ENCODE measurements at regions not wholly inside any gene's neighbourhood (a gene's known extent, or its start where the extent isn't known, plus 50 kb on each side); places are given as distances from the start of the nearest gene placed in this dataset.

DNA sequence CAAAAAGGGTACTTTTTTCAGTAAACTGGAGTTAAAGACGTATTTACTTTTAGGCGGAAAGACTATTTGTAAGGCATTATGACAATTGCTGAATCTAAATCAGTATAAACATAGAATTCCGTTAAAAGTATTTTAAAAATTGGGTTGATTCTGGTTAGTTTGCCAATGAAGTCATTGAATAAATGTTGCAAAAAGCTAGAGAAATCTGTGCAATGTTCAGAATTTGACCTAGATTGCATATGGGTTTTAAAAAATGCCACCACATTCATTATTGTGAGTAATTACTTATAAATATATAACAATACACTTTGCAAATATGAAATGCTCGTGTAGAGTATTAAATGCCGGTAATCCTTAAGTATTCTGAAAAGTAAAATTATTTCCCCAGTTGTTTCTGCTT, 116.5 kb upstream of the EEF1E1 start:
- DNase-seq (ENCODE audit: low read depth), result no peak

DNA sequence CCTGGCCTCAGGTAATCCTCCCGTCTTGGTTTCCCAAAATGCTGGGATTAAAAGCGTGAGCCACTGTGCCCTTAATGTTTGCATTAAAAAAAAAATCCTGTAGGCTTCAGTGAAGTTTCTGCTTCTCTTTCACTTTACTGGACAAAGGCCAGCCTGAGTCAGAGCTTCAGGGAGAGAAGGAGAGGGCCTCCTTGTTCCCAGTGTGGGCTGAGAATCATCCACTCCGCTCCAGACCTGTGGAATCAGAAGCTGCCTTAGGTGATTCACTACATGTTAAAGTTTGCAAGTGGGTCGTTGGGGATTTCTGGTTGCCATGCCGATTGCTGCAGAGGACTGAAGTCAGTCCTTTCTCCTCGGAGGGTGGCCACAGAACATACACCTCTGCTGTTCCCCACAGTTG, 113.3 kb upstream of the EEF1E1 start:
- no peak for DNase-seq (ENCODE audit: low read depth)

DNA sequence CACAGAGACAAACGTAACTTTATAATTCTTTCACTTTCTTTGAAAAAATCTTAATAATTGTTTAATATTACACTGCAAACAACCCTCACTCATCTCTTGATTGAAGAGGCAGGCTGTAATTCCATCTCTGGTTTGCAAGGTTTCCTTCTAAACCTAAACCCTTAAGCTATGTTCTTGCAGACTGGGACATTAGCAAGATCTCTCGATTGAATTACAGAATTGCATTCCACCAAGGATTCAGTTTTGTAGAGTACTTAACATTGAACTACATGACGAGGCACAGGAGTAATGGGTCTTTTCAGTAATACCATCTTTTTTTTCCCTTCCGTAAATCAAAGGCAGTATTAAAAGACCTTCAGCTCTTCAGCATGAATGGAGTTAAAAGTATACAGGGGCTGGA, 111.6 kb upstream of the EEF1E1 start:
- DNase-seq (ENCODE audit: low read depth), result no peak

DNA sequence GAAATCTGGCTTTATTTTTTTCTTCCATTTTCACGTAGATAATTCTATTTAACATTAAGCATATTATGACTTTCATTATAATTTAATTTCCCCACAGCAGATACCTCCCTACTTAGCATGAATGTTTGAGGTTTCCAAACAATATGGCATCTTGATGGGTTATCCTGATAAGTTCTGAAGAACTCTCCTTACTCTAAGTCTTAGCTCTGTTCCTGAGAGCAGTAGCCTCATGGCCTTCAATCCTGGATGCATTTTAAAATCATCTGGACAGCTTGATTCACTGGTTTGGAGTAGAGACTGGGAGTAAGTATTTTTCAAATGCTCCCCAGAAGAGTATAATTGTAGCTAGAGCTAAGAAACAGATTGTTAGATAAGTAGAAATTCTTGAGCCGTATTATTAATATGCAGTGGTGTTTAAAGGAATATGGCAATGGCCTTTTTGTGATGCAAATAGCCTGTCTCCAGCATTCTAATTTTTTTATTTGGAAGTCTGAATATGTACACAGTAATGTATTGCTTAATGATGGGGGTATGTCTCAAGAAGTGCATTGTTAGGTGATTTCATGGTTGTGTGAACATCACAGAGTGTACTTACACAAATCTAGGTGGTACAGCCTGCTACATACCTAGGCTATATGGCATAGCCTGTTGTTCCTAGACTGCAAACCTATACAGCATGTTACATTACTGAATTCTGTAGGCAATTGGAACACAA, 110.5 kb upstream of the EEF1E1 start:
- DNase-seq (ENCODE audit: low read depth), result no peak

DNA sequence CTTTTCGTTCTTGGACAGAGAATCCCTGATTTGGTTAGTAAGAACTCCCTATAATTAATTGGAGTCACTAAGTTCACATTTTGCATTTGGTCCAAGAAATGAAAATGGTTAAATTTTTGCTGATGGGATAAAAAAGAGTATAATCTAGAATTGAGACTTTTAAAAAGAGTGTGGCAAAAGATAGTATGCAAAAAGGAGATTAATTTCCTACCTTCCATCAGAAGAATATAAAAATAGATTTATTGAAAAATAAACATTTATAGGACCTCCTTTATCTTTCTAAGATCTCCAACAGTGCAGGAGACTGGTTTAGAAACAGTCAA, 105.5 kb upstream of the EEF1E1 start:
- no peak for DNase-seq (ENCODE audit: low read depth)

DNA sequence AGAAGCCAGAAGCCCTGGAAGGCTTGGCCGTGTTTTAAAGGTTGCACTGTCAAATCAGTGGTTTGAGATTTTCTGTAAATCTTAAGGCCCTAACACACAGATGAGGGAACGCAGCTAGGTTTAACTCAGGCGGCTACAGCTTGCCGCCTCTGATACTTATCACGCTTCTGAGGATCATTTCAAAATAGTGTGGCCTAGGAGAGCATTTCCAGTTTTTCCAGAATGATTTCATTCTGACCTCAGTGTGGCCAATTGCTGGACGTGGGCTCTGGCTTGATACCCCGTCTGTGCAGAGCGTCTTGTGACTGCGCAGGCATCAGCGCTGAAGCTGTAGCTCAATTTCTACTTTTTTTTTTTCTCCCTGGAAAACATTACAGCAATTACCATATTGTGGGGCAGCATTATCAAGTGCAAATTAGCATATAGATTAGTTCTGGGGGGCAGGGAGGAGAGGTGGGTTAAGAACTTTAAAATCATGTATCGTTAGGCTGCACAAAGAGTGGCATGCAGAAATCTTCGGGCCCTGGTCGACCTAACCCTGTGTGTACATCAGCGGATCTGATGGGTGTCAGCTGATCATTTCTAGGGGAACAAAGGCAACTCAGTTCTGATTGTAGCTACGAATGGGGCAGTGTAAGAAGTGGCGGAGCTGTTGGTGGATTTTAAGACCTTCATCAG, 105.0 kb upstream of the EEF1E1 start:
- DNase-seq (ENCODE audit: low read depth), result no peak

DNA sequence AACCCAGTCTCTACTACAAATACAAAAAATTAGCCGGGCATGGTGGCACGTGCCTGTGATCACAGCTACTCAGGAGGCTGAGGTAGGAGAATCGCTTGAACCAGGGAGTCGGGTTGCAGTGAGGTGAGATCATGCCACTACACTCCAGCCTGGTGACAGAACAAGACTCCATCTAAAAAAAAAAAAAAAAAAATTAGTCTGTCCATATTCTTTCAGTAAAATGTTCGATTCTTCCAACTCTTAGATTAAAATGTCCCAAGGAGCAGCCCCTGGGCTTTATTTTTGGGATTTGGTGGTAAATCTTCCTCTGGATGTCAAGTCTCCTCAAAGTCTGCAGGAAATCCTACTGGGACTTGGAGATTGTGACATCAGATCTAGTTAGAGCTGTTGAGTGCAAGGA, 101.0 kb upstream of the EEF1E1 start:
- DNase-seq (ENCODE audit: low read depth), result no peak

DNA sequence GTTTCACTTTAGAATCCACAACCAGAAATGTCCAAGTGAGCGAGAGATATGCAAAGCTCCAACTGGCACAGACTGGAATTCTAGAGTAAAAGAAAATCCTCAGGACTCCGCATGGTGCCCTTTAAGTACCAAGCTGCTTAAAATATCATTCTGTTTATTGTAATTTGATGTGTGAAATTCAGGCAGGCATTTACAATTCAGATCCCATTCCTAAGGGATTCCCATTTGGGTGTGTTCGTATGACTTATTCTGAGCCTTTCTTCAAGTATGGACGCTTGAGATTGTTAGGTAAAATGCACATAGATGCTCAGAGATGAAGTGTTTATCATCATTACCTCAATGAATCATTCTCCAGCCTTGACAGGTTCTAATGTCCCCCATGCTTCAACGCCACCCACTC, 99.3 kb upstream of the EEF1E1 start:
- DNase-seq (ENCODE audit: low read depth), result no peak

DNA sequence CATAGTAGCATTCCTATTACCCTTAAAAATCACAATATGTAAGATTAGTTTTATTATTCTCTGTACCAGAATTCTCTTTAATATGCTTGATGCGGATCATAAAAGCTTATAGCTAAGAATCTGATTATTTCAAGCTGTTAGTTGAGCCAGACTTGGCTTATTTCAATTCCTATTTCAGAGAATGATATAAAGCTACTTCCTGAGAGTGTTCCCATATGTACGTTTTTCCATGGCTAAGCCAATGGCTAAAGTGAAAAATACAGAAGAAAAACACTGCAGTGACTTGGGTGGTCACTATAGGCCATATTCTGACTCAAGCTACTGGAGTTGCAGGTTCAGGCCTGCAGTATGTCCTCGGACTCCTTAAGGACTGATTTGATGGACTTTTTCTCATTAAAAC, 97.9 kb upstream of the EEF1E1 start:
- no peak for DNase-seq (ENCODE audit: low read depth)

DNA sequence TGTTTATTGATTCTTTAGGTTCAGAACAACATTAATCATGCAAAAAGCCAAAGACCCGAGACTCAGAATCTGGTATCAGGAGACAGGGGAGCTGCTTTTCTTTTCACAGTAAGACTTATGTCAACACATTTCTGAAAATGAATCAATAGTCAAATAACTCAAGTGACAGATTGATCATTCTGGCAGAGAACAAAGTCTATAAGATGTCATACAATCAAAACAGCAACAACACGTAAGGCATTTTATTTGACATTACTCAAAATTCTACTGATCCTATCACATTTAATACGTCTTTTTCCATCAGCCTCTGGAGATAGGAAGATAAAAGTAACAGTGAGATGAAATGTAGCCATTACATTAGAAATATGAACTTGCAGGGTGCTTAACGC, 93.4 kb upstream of the EEF1E1 start:
- DNase-seq (ENCODE audit: low read depth), result no peak

DNA sequence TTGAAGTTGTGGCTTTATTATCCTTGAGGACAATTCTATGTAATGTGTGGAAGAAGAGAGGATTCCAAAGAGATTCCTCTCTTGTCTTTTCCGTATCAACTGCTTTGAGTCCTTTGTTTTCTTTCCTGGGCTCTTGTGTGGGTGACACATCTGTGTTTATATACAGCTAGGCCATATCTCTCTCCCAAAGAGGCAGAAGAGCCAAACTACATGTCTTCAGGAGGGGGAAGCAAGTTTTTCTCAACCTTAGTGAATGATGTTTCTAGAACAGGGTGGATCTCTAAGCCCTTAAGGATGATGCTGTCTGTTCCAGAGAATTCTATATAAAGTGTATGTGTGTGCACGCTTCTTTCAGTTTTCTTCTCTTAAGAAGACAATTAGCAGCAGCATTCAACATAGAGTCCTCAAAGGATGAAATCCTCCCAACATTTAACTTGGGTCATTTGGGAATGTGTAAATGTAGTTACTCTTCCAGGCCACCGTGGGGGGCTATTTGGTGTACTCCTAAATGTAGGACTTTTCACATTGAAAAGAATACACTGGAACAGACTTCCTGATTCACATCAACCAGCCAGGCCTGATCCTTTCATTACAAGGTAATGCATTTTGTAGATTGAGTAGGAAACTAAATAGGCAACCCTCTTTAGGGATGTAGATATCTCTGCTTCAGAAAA, 92.8 kb upstream of the EEF1E1 start:
- no peak for DNase-seq (ENCODE audit: low read depth)

DNA sequence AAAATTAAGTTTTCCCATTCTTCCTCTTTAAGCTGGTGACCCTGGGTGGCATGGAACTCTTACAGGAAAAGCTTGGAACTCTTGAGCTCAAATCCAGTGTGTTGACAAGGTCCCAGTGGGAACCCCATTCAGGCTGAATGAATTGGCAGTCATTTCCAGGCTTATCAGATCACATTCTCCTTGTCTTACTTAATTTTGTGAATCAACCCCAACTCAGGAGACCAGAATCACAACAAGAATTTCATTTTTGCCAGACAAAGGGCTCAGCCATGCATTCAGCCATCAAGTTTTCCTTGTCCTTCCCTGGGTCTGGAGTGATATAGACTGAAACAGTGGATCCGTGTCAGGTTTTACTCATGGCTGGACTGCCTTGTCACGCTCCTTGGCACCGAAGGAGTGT, 92.1 kb upstream of the EEF1E1 start:
- no peak for DNase-seq (ENCODE audit: low read depth)

DNA sequence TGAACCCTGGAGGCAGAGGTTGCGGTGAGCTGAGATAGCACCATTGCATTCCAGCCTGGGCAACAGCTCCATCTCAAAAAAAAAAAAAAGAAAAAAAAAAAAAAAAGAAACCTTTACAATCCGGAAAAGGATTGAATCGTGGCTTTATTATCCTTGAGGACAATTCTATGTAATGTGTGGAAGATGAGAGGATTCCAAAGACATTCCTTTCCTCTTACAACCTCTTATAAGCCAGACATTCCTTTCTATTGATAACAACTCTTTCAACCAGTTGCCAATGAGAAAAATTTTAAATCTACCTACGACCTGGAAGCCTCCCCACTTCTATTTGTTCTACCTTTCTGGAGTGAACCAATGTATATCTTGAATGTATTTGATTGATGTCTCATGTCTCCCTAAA, 91.2 kb upstream of the EEF1E1 start:
- DNase-seq (ENCODE audit: low read depth), result no peak

DNA sequence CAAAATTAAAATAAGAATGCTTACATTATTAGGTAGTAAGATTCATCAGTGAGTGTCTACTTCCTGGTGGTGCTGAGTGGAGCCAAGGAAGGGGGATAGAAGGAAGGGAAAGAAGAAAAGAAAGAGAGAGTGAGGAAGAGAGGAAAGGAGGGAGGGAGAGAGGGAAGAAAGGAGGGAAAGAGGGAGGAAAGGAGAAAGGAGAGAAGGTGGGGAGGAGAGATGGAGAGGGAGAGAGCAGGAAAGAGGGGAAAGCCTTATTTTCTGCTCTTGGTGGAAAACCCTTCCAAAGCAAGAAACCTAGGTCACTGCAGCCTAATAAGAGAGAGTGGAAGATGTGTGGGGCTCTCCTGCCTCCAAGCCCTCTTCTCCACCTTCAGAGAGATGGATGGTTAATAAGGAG, 90.2 kb upstream of the EEF1E1 start:
- DNase-seq (ENCODE audit: low read depth), result no peak

DNA sequence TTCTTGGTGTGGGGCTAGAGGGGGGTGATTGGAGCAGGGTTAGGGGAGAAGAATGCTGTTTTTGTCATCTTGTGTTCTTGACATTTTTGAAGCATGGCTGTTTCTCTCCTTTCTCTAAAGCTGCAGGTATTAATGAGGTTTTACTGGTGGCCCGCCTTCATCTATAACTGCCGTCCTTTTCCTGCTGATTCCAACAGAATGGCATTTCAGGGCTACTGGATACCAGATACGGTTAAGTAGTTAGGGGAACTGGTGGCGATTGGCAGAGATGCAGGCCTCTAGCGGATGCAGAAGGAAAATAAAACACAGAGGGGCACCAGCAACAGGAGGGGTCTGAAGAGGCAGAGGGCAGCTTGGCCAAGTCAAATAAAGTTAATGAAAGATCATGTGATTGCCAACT, 89.7 kb upstream of the EEF1E1 start:
- DNase-seq (ENCODE audit: low read depth), result no peak

DNA sequence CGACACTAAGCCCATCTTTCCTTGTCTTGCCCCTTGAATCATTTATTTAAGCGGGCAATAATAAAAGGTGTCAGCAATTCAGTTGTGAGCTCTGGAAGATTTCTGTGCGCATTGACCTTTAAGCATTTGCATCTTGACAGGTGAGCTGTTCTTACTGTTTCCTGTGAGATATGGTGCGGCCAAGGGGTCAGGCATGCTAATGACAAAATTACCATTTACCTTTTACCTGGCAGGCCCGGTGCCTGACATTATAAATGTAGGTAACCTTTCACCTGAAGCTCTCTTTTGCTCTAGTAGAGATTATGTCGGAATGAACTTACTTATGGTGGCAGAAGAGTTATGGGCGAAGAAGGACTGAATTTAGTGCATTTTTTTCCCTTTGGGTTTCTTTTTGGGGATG, 89.3 kb upstream of the EEF1E1 start:
- DNase-seq (ENCODE audit: low read depth), result no peak

DNA sequence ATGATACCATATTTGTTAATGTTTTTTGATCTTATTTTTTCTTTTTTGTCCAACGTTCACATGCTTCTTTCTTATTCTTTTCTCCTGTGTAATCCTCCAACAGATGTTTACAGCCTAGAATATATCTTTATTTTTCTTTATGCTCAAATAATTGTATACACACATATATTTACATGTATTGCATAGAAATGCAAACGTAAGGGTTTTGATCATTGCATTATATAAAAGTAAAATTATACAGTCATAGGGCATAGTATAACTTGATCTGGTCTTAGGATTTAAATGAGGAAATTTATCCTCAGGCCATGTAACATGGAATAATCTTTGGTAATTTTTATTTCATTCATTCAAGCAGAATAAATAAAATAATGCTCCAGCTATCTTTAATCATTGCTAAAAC, 84.9 kb upstream of the EEF1E1 start:
- no peak for DNase-seq (ENCODE audit: low read depth)

DNA sequence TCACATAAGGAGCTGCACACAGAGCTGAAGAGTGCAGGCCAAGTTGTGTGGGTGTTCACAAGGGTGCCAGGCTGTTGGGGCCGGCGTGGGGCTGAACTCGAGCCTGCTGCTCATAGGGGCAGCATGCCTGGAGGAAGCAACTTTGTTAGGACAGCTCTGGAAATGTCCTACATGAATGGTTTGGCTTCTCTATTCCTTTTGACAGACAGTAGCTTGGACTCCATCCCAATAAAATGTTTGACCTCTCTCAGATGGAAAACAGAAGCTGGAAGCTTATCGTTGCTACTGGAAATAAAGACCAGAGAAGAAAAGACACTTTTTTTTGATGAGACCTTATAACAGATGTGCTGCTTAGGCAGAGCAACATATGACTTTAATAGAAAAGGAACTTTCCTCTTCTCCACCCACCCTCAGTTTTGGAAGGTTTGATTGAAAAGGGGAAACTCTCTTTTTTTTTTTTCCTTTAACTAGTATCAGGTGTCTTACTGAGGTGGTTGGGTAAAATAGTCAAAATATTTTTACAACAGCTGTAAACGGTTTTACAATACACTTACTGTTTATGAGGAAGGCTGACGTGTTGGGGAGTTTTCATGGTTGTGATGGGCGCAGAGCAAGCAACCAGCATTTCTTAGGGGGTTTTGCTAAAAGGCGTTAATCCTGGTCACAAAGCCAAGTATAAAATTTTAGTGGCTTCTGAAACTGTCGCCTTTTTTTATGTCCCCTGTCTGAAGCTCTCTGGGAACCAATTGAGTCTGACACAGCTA, 80.7 kb upstream of the EEF1E1 start:
- no peak for DNase-seq (ENCODE audit: low read depth)

DNA sequence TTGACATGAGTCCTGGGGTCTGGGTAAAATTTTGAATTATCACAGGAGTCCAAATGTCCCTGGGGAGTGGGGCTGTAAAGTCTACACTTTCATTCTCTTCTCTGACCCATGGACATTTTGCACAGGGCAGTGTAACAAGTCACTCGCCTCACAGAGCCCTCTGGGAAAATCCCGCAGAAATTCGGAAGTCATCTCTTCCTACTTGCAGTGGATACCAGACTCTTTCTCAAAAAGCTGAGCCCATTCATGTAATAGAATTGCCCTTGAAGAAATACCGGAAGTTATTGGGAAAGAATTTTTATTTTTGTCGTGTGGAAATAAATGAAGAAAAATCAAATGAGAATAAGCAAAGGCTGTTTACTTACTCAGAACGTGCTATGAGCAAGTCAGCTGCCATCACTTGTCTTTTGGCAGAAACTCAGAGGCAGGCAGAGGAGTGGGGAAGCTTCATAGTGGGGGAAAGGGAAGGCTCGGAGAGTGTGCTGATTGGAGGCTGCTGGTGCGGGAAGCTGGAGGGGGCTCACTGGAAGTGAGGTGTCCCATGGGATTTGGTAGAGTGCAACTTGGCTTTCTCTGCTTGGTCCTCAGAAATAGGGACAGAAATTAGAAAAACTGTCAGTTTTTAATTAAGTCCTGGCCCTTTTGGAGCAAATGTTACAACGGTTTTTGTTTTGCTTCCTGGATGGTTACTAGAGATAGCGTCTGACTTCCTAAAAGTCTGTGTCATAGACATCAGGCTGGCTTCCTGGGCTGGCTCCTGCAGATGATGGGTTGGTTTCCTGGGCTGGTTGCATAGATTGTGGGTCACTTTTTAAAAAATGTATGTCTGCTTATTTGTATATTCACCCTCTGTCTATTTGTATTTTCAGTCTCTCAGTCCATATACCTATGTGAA, 79.8 kb upstream of the EEF1E1 start:
- DNase-seq (ENCODE audit: low read depth), result no peak

DNA sequence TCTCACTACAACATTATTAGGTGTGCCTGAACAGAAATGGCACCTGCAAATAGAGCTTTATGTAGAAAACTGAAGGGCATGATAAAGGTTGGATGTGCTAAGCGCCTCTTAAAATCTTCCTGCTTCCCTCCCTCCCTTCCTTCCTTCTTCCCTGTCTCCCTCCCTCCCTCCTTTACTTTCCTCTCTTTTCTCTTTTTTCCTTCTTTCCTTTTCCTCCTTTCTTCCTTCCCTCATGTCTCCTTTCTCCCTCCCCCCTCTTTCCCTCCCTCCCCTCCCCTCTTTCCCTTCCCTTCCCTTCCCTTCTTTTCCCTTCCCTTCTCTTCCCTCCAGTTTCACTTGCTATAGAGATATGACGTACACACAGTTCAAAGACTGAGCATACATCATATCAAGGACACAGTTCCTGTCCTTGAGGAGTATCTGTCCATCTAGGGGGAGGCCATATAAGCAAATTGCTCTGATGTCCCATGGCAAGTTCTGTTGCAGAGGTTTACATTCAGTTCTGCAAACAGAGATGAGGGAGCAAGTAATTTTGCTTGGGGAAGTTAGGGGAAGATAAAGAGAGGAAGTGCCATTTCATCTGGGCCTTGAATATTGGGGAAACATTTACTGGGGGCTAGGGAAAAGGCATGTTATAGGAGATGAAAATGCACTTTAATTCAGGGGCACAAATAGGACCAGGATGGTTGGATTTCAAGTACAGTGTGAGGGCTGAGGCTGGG, 79.0 kb upstream of the EEF1E1 start:
- DNase-seq (ENCODE audit: low read depth), result no peak

Measured in stimulated activated CD8-positive, alpha-beta memory T cell treated with anti-CD3 and anti-CD28 coated beads, Interleukin-12 subunit alpha, Interleukin-12 subunit beta, amount 100 ng/mL, for 1 hour (primary cell).